Globus pallidus (tissue), 1 donor: ENCODE measurements at regions not wholly inside any gene's neighbourhood (a gene's known extent, or its start where the extent isn't known, plus 50 kb on each side); places are given as distances from the start of the nearest gene placed in this dataset.
A peak's percentile ranks its signal among the peaks of the same experiment; 100 is the strongest.
"Not testable (repeated sequence)": the region's sequence is repeated elsewhere in the genome, so short reads cannot be mapped to it uniquely, and the experiment has no call there.

Experiments
- DNase-seq: peaks from one replicate; pipeline ENCODE4 v3.0.0-alpha.2; 2015; ENCODE audit warnings: low spot score

DNA sequence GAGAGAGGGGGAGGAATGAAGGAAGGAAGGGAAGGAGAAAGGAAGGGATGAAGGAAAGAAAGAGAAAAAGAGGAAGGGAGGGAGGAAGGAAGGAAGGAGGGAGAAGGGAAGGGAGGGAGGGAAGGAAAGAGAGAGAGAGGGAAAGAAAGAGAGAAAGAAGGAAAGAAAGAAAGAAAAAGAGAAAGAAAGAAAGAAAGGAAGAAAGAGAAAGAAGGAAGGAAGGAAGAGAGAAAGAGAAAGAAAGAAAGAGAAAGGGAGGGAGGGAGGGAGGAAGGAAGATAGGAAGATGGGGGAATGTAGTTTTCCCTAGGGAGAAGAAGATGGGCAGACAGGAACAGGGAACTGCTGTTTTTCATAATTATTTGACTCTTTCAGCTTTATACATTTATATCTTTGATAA is 115.1 kb upstream of the CXADR start:
- no peak for DNase-seq

DNA sequence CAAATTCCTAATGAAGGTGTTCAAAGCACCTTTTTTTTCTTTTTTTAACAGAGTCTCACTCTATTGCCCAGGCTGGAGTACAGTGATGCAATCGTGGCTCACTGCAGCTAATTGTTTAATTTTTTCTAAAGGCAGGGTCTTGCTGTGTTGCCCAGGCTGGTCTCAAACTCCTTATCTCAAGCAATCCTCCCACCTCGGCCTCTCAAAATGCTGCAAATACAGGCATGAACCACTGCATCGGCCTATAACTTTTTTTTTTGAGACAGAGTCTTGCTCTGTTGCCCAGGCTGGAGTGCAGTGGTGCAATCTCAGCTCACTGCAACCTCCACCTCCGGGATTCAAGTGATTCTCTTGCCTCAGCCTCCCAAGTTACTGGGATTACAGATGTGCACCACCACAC is 113.9 kb upstream of the CXADR start:
- not testable (repeated sequence) for DNase-seq

DNA sequence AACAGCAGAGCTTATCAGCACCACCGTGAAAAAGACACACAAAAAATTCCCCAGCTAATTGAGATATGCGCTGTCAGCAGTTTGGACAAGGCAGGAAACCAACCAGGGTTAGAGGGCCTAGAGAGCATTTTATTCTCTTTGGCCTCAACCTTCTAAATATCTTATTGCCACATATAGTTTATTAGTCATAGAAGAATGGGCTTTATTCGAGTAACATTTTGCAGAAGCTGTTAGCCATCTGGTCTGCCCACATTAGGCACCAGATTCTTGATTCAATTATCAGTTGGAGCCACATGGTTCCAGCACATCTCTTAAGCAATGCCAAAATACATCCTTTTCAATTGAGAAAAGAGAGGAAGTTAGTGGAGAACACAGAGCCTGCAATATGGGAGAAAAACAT is 109.9 kb upstream of the CXADR start:
- no peak for DNase-seq

DNA sequence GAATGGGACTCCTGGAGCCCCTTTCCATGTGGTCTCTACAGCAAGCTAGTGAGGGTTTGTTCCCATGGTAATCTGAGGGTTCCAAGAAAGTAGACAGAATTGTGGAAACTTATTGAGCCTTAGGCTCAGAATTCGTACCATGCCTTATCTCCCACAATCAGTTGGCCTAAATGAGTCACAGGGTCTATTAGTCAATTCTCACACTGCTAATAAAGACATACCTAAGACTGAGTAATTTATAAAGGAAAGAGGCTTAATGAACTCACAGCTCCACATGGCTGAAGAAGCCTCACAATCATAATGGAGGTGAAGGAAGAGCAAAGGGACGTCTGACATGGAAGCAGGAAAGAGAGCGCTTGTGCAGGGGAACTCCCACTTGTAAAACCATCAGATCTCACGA is 106.6 kb upstream of the CXADR start:
- no peak for DNase-seq

DNA sequence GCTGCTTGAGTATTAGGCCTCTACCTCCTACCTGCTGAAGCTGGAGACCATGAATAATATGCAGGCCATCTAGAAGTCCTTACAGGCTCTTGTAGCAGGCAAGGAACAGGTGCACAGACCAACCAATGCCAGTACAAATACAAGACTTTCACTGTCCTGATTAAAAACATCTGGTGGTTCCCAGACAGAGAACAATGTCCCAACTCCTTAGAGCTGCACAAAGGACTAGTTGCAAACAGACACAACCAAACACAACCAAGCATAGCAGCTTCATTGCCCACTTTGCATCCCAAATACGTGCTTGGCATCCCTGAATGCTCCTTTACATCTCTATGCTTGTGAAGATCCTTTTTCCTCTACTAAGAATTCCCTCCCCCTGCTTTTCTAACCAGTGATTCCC is 98.1 kb upstream of the CXADR start:
- peak; percentile 87 for DNase-seq

DNA sequence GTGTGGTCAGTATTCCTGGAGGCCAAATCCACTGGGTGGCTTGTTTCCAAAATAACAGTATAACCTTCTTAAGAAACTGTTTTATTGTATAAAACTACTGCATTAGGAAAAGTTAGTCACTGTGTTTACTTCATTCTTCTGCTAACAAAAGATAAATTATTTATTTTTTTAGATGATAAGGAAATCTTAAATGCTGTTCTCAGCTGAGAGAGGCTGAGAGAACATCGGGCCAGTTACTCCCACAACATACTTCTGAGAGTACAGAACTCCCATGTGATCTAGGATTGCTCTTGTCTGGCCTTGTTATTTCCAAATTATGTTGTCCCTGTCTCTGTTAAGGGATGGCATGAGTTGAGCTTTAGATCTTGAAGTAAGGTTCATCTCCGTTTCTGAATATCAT is 96.7 kb upstream of the CXADR start:
- DNase-seq: no peak

DNA sequence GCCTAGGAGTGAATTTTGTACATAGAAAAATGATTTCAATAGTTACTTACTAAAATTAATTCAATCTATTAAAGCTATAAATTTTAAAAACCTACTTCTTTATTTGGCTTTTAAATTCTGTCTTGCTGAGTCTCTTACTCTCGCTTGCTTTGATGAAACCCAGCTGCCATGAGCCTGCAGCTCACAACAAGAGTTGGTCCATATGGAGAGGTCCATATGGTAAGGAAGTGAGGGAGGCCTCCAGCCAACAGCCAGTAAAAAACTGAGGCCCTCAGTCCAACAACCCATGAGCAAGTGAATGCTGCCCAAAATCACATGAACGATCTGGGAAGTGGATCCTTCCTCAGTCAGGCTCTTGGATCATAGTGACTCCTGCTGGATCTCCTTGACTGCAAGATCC is 89.9 kb upstream of the CXADR start:
- DNase-seq: no peak

DNA sequence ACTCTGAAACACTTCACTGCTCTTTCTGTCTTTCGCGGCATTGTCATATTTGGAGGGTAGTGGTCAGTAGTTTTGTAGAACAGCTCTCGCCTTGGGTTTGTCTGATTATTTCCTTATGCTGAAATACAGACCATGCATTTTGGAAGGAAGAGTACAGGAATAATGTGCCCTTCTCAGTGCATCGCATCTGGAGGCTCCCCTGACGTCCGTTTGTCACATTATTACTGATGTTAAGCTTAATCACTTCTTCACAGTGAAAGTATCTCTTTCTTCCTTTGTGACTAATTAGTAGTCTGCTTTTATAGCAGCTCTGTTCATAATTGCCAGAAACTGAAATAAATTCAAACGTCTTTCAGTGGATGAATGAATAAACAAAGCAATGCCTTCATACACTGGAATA is 85.7 kb upstream of the CXADR start:
- DNase-seq: peak; percentile 92

DNA sequence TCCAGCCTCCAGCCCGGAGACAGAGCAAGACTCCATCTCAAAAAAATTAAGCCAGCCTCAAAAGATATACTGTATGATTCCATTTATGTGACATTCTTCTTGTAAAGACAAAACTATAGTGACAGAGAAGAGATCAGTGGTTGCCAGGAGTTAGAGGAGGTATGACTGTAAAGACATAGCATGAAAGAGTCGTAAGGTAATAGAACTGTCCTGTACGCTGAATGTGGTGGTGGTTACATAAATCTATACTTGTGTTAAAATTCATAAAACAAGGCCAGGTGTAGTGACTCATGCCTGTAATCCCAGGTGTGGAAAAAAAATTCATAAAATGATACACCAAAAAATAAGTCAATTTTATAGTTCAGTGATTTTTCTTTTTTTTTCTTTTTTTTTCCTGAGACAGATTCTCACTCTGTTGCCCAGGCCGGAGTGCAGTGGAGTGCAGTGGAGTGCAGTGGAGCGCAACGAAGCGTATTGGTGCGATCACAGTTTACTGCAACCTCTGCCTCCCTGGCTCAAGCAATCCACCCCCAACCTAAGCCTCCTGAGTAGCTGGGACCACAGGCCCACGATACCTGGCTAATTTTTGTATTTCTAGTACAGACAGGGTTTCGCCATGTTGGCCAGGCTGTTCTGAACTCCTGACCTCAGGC is 84.9 kb upstream of the CXADR start:
- DNase-seq: no peak

DNA sequence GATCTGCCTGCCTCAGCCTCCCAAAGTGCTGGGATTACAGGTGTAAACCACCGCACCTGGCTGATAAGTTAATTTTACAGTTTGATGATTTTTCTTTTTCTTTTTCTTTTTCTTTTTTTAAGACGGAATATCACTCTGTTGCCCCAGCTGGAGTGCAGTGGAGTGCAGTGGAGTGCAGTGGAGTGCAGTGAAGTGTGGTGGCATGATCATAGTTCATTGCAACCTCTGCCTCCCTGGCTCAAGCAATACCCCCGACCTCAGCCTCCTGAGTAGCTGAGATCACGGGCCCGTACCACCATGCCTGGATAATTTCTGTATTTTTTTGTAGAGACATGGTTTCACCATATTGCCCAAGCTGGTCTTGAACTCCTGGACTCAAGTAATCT is 84.4 kb upstream of the CXADR start:
- DNase-seq: no peak

DNA sequence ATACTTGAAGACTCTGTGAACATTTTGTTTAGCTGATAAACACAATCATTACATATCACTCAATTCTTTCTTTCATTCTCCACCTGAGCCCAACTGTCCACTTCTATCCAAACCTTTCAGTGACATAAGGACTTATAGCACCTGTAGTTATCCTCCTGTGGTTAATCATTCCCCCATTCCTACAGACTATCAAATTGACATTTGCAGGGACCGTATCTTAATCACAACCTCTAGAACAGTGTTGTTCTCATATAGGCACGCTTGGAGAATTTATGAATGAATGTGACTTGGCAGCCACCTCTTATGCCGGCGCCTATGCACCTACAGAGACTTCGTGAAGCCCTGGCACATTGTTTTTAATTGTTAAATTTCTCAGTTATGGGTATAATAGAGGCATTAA is 83.9 kb upstream of the CXADR start:
- no peak for DNase-seq

DNA sequence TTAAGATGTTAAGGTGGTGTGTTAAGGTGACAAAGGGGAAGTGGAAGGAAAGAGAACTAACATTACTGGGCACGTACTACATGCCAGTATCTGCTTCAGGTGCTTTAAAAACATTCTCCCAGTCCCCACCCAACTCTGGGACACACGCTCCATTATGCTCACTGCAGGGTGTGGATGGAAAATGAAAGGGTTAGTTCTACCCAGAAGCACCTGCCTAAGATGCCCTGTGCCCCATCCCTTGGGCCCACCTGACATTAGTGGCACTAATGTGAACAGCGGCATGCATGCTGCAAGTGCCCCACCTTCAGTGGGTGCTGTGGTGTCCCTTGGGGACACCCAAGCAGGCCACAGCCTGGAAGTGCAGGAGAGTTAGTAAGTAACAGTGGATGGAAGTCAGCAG is 82.9 kb upstream of the CXADR start:
- DNase-seq: no peak

DNA sequence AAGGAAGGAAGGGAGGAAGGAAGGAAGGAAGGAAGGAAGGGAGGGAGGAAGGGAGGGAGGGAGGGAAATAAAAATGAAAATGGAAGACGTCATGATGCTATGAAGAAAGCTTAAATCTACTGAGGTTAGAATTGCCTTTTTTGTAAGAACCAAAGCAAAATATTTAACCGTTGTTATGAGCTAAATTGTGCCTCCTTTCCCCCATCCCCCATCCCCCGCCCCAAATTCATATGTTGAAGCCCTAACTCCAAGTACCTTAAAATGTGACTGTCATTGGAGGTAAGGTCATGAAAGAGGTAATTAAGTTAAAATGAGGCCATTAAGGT is 80.1 kb upstream of the CXADR start:
- no peak for DNase-seq

DNA sequence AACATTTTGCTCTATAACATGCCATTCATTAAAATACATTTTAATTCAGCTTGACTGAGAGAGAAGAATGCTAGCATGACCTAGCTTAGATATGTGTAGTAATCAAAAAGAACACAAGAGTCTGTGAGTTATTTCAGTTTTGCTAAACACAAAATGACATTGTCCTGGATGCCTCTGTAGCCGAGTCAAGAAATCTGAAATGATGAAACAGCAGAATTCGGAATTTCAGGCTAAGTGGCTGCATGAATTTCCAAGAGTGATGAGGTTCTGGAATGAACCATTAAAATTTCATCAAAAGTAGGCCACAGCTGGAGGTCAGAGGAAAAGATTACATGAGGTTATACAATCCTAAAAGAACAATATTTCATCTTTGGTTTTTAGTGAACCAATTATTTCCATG is 79.1 kb upstream of the CXADR start:
- DNase-seq: no peak

DNA sequence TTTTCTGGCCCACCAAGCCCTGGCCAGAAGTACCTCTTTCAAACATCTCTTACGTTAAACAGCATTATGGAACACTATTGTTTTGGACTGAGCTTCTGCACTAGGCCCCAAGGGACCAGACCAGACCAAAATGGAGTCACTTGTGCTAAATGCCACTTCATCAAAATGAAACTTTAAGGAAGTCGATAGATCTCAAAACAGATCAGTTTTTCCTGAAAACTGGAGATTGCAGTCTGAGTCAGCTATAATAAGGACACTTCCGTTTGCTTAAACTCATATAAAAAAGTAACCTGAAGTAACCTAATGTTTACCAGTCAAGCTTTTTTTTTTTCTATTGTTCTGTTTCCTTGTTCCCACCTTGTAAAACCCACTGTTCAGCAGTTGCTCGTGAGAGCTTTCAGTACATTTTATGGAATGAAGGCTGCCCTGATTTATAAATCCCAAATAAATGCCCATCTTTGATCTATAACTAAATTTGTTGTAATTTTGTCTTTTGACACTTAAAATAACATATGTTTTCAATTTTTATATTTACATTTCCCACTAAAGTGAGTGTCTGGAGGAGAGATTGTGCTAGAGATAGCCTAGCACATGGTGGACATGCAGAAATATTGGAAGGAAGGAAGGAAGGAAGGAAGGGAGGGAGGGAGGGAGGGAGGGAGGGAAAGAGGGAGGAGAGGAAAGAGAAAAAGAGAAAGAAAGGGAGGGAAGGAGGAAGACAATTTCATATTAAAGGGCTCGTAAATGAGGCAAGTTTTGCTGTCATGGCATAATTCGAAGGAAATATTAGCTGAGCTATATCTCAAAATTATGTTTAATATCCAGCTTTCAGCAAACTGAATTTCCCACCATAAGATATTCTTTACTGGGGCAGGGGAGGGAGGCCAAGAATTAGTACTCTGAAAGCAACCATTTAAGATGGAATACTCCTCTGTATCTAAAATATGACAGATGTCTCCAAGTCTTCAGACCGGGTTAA is 77.0 kb upstream of the CXADR start:
- no peak for DNase-seq

DNA sequence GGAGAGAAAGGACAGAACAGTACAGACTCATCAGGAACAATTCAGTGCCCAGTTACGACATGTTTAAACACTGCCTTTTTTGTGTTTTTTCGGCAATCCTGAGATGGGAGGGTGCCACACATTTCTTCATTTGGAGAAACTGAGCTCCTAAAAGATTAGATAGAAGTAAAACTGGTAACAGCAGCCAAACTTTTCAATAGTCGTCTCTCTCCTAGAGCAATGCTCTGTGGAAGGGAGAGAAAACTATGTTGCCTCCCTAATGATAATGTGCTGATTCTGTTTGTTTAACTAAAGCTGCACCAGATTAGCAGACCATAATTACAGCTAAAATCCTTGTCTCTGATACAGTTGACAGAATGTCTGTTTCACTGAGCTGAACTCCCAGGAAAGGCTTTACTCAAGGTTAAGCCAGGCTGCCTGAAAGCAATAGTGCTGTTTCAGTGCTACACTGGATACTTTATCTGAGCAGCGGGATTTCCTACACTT is 76.2 kb upstream of the CXADR start:
- DNase-seq: no peak

DNA sequence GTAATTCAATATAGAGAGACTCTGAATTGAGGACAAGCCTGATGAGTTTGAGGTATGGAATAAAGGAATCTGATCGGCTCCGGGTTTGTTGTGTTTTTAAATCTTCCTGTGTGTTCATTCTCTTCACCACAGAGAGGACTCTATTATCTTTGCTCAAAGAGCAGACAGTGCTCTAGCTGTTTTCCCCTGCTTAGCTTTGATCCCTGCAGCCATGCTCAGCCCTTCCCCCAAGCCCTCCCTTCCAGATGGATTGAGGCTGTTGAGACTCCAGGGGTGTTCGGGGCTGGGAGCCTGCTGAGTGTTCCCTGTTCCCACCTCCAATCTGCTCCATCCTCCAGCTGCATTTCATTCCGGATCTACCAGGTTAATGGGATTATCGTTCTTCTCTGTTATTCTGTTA is 74.2 kb upstream of the CXADR start:
- no peak for DNase-seq

DNA sequence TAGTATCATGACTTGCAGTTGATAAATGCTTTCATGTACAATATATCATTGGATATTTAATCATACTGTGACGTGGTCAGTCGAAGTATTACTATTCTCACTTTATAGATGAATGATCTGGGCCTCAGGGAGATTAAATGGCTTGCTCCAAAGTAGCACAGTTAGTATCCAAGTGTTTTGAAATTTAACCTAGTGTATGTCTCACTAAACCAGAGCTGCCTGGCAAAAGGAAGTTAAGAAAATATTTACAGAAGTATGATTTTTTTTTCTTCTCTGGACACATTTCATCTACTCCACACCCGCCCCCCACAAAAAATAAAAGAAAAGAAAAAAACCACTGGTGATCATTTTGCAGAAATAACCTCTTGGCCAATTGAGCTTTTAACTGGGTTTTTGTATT is 71.9 kb upstream of the CXADR start:
- no peak for DNase-seq

DNA sequence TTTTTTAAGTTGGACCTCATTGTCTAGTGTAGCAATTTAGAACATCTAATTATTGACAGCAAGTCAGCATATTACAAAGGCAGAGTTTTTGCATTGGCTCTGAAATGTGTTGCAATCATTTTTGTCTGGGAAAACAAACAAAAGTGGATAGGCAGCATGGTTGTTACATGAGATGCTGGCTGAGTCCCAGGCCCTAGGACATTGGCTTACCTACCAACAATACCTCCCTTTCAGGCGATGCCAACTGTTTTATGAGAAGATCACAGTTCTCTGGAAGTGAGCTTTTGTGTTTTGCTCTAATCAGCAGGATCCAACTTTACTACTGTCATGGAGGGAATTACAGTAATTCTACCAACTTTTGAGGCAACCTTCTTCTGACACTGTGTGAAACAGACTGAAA is 71.5 kb upstream of the CXADR start:
- DNase-seq: peak; percentile 72

DNA sequence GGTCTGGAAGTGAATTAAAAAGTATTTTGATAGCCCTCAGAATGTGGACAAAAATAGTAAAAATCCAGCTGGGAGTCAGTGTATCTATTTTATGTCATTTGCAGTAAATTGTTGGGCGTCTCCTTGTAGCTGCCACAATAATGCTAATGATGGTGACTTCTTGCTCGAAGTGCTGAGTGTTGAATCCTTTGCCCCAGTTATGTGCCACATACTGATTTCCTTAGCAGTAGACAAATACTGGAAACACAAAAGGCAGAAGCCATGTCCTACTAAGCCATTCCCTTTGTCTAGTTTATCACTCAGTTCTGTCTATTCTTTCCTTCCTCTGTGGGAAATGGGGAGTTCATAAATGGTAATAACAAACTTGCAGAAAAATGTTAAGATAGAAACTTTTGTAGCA is 70.7 kb upstream of the CXADR start:
- no peak for DNase-seq

DNA sequence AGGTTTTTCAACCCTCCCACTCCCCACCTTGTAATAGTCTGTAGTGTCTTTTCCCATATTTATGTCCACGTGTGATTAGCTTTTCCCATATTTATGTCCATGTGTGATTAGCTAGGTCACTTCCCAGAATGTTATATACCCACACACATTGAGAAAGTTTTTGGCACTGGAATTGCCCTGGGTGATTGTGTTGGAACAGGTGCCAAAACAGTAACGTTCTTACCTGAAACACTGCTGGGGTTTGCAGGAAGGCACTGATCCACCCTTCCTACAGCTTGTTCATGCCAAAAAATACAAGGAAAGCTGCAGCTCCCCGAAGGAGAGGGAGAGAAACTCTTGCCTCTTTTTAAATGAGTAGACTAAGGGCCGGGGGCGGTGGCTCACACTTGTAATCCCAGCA is 68.0 kb upstream of the CXADR start:
- no peak for DNase-seq

DNA sequence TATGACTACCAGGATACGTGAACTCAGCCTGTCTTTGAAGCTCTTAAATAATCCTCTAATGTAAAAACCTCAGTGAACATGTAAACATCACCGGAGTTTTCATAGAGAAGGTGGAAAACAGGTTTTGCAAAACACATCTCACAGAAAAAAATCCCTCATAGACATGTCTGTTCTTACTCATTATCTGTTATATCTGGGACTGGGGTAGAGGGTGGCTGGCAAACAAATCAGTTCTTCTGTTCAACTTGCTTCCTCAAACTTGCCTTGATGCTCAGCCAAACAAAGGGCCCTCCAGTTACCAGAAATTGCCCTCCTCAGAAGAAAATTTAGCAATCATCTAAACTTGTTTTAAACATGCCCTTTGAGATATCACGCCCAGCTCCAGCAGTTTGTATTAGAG is 66.1 kb upstream of the CXADR start:
- DNase-seq: no peak

DNA sequence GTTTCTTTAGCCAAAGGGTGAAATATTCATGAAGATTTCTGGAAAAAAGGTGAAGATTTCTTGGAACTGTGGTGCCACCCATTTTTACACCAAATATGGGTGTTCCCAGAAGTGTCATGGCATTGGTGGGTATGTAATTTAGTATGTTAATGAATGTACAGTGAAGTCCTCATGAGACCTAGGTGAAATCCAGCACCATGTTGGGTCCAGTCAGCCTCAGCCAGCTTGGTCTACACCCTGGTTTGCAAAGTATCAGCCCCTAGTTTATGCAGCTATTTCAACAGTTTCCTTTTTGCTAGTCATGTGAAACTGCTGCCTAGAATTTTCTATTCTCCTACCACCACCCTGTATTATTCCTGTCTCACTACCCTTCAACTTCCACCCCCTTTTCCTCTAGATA is 63.1 kb upstream of the CXADR start:
- DNase-seq: no peak
